ENCODE measurements at regions not wholly inside any gene's neighbourhood (a gene's known extent, or its start where the extent isn't known, plus 50 kb on each side); places are given as distances from the start of the nearest gene placed in this dataset.
"Not testable (repeated sequence)": the region's sequence is repeated elsewhere in the genome, so short reads cannot be mapped to it uniquely, and the experiment has no call there.

DNA sequence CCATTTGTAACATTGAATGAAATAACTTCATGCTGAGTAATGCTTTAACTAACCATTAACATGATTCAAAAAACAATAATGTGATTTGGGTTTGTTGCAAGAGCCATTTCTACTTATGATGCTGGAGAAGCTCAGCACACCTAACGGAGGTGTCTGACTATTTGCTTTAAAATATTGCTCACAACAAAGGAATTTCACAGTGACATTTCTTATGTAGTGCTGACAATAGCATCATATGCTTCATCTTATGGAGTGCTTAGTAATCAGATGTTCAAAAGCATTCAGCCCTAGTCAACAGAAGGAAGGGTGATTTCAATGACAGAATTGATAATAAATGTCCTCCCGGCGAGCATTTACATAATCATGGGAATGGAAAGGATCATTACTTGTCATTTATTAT lies 1003.3 kb upstream of the COX7C start:
- intact Hi-C loops (cut with DNase I), result no loop called here
- DNase-seq (ENCODE audit: low spot score), result no peak

DNA sequence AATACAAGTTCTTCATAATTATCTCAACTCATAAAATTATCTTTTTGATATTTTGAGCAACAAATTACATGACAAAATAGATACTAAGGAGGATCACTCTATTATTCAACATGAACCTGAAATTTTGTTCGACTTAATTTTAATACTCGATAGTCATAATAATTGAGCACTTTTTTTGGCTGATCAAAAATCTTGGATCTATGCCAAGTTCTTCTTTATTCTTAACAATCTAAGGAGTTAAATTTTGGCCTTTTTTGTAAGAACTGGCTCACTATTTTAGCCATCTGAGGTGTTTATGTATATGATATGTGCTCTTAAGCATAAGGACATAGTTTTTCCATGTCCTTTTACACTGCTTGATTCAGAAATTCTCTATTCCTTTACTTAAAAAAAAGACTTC lies 996.1 kb upstream of the COX7C start:
- intact Hi-C loops (cut with DNase I), result no loop called here
- no peak for DNase-seq (ENCODE audit: low spot score)

DNA sequence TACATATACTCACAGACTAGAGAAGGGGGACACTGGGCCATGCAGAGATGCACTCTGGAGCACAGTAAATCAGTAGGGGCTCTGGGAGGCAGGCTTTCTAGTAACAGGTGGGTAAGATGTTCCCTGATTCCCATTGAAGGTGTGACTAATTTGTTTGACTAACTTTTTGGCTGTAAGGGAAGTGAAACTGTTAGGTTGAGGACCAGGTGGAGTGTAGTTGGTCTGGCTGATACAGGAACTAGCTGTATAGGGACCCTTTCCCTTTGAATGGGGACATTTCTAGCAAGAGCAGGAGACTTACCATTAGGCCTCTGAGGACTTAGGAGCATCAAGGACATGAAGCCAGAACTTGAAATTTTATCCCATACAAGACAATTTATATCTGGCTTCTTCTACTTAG lies 989.6 kb upstream of the COX7C start:
- intact Hi-C loops (cut with DNase I), result no loop called here
- no peak for DNase-seq (ENCODE audit: low spot score)

- DNase-seq (ENCODE audit: low spot score); intact Hi-C loops (cut with DNase I): not testable (repeated sequence)
Observed at GRCh38 chr5:85638495-85639125, 979.1 kb upstream of the COX7C start.

DNA sequence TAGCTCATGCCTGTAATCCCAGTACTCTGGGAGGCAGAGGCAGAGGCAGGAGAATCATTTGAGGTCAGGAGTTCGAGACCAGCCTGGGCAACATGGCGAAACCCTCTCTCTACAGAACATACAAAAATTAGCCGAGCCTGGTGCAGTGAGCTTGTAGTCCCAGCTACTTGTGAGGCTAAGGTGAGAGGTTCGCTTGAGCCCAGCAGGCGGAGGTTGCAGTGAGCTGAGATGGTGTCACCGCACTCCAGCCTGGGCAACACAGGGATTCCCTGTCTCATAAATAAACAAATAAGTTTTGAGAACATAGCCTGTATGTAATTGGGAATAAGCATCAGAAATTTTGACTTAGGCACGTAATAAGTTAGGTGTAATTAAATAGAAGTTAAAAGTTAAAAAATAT lies 971.7 kb upstream of the COX7C start:
- DNase-seq (ENCODE audit: low spot score), result no peak
- intact Hi-C loops (cut with DNase I), result no loop called here

DNA sequence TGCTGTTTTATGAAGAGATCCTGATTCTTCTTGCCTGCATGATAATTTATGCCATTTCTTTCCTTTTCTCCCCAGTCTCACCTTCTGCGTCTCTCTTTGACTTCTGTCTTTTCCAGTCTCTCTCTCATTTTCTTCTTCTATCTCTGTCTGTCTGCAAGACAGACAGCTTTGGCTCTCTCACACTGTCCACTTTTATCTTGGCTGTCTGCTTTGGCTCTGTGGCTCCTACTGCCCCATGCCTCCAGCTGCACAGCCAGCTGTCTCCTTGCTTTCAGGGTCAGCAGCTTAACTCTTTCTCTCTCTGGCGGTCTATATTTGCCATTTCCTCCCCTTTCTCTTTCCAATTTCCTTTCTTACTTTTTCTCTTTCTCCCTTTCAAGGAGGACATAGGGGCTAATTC lies 971.1 kb upstream of the COX7C start:
- intact Hi-C loops (cut with DNase I), result no loop called here

DNA sequence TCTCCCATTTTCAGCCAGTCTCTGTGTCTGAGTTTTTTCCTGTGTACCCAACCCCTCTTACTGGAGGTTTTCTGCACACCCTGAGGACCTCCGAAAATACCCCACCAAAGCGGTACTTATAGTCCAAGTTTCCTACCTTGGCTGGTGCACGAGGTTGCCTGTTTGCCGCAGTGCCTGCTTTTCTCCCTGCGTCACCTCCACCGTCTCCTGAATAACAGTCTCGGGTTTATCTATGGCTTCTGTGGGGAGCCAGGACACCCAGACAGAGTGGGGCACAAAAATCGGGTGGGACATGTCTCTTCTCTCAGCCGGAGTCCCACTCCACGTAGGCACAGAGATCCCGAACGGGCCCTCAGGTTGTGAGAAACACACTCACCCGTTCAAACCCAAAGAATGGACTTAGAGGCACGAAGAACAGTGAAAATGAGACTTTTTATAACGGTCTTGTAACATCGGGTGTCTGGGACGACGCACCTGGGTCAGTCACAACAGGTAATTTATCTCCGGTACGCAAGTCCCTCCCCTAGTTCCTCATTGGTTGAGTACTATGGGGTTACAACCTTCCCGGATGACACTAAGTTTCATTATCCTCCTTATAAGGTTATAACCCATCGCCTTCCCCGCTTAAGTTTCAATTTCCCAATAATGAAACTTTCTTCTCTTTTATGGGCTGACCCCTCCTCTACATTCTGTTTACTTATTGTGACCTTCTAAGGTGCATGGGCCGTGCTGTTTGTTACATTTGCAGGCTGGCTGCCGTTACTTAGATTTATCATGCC lies 970.2 kb upstream of the COX7C start:
- DNase-seq (ENCODE audit: low spot score), result no peak
- intact Hi-C loops (cut with DNase I), result no loop called here

More for the DNA sequence above, 971.1 kb upstream of the COX7C start:
- no peak for DNase-seq (ENCODE audit: low spot score)

DNA sequence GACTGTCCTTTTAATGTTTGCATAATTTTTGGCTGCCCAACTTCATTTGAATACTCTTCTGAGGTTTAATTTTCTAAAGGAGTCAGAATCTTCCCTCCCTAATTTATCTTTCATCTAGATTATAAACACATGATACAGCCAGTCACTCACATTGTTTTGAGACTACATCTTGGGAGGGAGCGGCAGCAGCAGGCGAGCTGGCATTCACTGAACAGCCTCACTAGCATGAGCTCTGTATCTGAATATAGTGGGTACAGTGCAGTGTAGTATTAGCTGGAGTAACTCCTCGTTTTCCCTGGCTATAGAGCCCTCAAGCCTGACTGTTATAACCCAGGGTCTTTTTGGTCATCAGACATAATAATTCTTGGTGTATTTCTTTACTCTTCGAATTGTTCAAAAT lies 969.2 kb upstream of the COX7C start:
- no peak for DNase-seq (ENCODE audit: low spot score)
- intact Hi-C loops (cut with DNase I), result no loop called here

DNA sequence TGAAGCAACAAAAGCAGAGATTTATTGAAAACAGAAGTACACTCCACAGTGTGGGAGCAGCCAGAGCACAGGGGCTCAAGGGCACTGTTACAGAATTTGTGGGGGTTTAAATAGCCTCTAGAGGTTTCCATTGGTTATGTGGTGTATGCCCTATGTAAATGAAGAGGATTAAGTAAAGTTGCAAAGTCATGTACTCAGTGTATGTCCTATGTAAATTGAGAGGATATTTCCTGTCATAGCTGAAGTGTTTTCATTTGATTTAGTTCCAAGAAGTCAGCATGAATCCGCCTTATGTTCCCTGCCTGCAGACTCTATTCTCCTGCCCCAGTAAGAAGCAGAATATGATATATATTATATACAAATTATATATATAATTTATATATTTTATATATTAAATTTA lies 966.0 kb upstream of the COX7C start:
- DNase-seq (ENCODE audit: low spot score), result no peak

GRCh38 chr5:85654144-85654543 lies 963.6 kb upstream of the COX7C start:
- intact Hi-C loops (cut with DNase I); DNase-seq (ENCODE audit: low spot score): not testable (repeated sequence)

More for the DNA sequence above, 966.0 kb upstream of the COX7C start:
- intact Hi-C loops (cut with DNase I), result no loop called here

DNA sequence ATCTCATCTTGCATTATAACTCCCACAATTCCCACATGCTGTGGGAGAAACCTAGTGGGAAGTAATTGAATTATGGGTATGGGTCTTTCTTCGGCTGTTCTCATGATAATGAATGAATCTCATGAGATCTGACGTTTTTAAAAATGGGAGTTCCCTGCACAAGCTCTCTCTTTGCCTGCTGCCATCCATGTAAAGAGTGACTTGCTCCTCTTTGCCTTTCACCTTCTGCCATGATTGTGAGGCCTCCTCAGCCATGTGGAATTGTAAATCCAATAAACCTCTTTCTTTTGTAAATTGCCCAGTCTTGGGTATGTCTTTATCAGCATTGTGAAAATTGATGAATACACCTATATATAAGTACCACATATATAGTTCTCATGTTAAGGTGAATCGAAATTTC lies 961.7 kb upstream of the COX7C start:
- DNase-seq (ENCODE audit: low spot score), result no peak
- intact Hi-C loops (cut with DNase I), result no loop called here

DNA sequence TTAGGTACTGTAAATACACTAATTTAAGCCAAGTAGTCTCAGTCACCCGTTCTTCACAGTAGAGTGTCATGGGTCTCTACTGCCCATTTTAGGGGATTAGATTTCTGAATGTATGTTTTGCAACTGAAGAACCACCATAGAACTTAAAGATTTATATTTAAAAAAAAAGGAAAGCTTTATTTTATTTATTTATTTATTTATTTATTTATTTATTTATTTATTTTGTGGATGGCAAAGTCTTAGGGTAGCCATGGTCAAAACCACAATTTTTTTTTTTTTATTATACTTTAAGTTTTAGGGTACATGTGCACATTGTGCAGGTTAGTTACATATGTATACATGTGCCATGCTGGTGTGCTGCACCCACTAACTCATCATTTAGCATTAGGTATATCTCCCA lies 960.4 kb upstream of the COX7C start:
- intact Hi-C loops (cut with DNase I); DNase-seq (ENCODE audit: low spot score): not testable (repeated sequence)

GRCh38 chr5:85662969-85663707 lies 954.6 kb upstream of the COX7C start:
- intact Hi-C loops (cut with DNase I); DNase-seq (ENCODE audit: low spot score): not testable (repeated sequence)

DNA sequence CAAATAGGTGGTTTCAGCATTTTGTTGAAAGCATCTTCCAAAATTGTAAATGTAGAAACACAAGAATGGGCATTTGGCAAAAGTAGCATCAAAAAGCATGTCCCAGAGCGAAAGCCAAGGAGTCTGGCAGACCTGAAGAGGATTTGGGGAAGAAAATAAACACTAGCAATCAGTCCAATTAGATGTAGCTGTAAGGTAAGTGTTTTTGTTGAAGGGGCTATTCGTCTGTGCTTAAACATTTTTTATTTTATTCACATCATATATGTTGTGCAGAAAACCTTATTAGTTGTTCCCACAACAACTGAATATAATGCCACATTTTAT lies 954.1 kb upstream of the COX7C start:
- DNase-seq (ENCODE audit: low spot score), result no peak
- intact Hi-C loops (cut with DNase I), result no loop called here

GRCh38 chr5:85670417-85670816 lies 947.3 kb upstream of the COX7C start:
- intact Hi-C loops (cut with DNase I), result no loop called here
- no peak for DNase-seq (ENCODE audit: low spot score)

GRCh38 chr5:85671223-85671970 lies 946.3 kb upstream of the COX7C start:
- intact Hi-C loops (cut with DNase I), result no loop called here
- DNase-seq (ENCODE audit: low spot score), result no peak

DNA sequence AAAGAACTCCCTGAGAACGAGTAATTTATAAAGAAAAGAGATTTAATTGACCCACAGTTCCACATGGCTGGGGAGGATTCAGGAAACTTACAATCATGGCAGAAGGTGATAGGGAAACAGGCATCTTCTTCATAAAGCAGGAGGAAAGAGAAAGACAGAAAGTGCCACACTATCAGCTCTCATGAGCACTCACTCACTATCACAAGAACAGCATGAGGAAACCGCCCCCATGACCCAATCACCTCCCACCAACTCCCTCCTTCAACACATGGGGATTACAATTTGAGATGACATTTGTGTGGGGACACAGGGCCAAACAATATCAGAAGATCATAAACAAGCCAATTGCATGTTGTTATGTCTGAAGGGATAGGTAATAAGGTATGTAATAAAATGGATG lies 935.9 kb upstream of the COX7C start:
- intact Hi-C loops (cut with DNase I), result no loop called here
- DNase-seq (ENCODE audit: low spot score), result no peak

DNA sequence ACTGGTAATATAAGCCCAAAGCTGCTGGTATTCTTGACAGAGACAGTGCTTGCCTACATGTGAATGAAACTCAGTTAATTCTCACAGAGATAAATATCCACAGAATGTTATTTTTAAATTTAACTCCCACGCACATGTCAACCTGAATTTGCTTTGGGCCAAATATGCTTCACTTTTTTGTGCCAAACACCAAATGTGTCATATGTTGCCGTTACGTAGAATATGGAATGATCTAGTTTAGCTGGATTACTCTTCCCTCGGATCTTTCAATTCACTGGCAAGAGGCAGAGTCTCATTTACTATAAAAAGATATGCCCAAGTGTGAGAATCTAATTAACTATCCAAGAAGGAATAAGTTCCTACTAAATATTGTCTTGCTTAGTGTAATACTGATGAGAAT lies 933.4 kb upstream of the COX7C start:
- intact Hi-C loops (cut with DNase I), result no loop called here
- DNase-seq (ENCODE audit: low spot score), result no peak

DNA sequence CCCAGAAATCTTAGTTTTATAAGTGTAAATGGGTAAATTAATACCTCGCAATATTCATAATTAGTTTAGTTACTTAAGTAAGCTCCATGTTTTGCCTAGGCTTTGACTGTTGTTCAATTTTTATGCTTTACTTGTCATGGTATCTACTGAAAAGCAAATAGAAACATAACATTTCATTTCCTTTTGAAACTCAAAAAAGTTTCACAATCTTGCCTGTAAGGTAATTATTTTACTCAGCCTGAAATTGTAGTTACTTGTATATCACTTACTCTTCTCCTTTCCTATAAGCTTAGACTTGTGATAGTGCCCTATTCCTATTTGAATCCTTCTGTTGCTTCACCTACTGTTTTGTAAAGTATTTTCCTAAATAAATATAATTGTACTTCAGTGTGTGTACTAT lies 914.4 kb upstream of the COX7C start:
- DNase-seq (ENCODE audit: low spot score), result no peak
- intact Hi-C loops (cut with DNase I), result no loop called here

DNA sequence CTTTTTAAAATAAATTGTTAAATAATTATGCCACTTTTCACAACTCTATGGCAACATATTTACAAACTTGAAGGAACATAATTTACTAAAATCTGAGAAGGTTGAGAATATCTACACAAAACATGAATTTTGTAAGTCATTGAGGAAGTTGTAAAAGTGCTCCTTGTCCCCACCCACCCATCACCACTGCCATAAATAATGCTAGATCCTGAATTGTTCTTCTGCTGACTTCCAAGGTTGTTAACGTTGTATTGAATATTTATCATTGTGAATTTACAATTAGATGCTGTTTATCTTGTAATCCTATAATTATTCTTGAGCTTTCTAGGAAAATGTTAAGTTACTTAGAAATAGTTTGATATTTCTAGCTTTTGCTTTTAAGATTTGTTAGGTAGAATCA lies 908.0 kb upstream of the COX7C start:
- intact Hi-C loops (cut with DNase I), result no loop called here
- no peak for DNase-seq (ENCODE audit: low spot score)

Data from posterior vena cava (tissue), 2 donors.